ENCODE measurements at regions not wholly inside any gene's neighbourhood (a gene's known extent, or its start where the extent isn't known, plus 50 kb on each side); places are given as distances from the start of the nearest gene placed in this dataset.

DNA sequence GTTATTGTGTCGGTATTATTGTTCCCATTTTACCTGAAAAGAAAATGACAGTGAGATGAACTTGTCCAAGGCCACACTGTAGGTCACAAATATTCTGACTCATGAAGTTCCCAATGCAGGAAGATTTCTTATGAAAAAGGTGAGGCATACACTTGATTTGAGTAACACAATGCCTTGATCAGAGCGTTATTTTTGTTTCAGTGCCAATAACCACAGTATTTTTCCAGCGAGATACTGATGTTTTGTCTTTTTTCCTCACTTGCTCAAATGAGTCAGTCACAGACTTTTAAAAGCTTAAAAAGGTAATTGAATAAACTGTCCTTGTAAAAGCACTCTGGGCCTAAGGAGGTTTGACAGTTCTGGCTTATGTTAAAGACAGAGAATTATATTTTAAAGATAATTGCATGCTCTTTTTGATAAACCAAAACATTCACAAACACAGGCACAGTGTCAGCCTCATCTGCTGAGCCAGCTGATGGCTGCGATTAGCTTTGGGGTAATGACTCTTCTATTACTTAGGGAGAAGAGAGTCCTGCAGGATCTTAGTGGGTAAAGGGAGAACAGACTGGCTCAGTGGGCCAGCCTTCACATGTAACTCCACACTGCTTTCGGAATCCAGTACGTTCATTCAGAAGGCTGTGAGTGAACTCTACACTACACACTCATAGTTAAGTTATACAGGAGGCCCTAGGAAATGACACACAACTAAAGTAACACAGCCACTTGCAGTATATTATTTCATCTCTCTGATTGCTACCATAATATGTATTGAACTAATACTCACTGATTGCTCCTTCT, 165.5 kb upstream of the CD180 start:
- Histone ChIP-seq H3K27ac (ENCODE audit: low read depth in 2 of 2, low read length in 2 of 2) (no peak overlapping the region), H3K36me3 (ENCODE audit: control insufficient read depth in 2 of 3, insufficient read depth in 3 of 3, low read length in 3 of 3) (no peaks in the 10 kb centered on the region), H3K9me3 (ENCODE audit: control insufficient read depth in 2 of 3, insufficient read depth in 1 of 3, low read length in 3 of 3) (no peaks in the 10 kb centered on the region), H3K4me3 (ENCODE audit: low read length in 3 of 3) (no peak overlapping the region), H3K27me3 (ENCODE audit: control insufficient read depth, insufficient read depth, low read length) (no peaks in the 10 kb centered on the region), H3K9ac (ENCODE audit: low read length in 3 of 3) (no peak overlapping the region), H3K4me1 (ENCODE audit: control insufficient read depth in 2 of 3, insufficient read depth in 2 of 3, low read depth in 1 of 3, low read length in 3 of 3) (no peaks in the 10 kb centered on the region)
- TF ChIP-seq, protein P1, sequence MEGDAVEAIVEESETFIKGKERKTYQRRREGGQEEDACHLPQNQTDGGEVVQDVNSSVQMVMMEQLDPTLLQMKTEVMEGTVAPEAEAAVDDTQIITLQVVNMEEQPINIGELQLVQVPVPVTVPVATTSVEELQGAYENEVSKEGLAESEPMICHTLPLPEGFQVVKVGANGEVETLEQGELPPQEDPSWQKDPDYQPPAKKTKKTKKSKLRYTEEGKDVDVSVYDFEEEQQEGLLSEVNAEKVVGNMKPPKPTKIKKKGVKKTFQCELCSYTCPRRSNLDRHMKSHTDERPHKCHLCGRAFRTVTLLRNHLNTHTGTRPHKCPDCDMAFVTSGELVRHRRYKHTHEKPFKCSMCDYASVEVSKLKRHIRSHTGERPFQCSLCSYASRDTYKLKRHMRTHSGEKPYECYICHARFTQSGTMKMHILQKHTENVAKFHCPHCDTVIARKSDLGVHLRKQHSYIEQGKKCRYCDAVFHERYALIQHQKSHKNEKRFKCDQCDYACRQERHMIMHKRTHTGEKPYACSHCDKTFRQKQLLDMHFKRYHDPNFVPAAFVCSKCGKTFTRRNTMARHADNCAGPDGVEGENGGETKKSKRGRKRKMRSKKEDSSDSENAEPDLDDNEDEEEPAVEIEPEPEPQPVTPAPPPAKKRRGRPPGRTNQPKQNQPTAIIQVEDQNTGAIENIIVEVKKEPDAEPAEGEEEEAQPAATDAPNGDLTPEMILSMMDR (IDR thresholded peaks at IDR 0.05; ENCODE audit: borderline replicate concordance, extremely low read depth, insufficient read depth), result no peak
- FAIRE-seq (no peak), DNase-seq (no peak)
- intact Hi-C loops (cut with DNase I), result no loop called here

DNA sequence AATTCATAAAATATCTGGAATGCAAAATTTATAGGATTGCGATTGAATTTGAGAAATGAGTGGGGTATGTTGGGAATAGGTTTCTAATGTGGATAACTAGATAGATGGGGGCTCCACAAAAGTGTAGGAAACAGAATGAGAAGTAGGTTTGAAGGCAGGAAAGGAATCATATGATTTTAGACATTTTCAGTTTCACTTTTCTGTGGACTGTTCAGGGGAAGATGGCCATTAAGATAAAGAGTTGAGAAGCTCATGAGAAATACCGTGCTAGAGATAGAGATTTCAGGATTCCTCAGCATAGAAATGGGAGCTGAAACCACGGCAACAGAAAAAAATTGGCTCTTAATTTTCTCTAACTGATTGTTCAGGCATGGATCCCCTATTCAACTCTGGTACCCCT, 163.4 kb upstream of the CD180 start:
- intact Hi-C loops (cut with DNase I), result no loop called here
- TF ChIP-seq, protein P1 (IDR thresholded peaks at IDR 0.05; ENCODE audit: borderline replicate concordance, extremely low read depth, insufficient read depth), result no peak
- no peak for DNase-seq
- H3K4me1 ChIP-seq (ENCODE audit: control insufficient read depth in 2 of 3, insufficient read depth in 2 of 3, low read depth in 1 of 3, low read length in 3 of 3), result no peaks in the 10 kb centered on the region
- H3K36me3 ChIP-seq (ENCODE audit: control insufficient read depth in 2 of 3, insufficient read depth in 3 of 3, low read length in 3 of 3), result no peaks in the 10 kb centered on the region
- no peak for FAIRE-seq
- no peak overlapping the region for H3K4me3 ChIP-seq (ENCODE audit: low read length in 3 of 3)
- no peaks in the 10 kb centered on the region for H3K27me3 ChIP-seq (ENCODE audit: control insufficient read depth, insufficient read depth, low read length)
- H3K27ac ChIP-seq (ENCODE audit: low read depth in 2 of 2, low read length in 2 of 2), result no peak overlapping the region
- H3K9ac ChIP-seq (ENCODE audit: low read length in 3 of 3), result no peak overlapping the region
- H3K9me3 ChIP-seq (ENCODE audit: control insufficient read depth in 2 of 3, insufficient read depth in 1 of 3, low read length in 3 of 3), result no peaks in the 10 kb centered on the region

DNA sequence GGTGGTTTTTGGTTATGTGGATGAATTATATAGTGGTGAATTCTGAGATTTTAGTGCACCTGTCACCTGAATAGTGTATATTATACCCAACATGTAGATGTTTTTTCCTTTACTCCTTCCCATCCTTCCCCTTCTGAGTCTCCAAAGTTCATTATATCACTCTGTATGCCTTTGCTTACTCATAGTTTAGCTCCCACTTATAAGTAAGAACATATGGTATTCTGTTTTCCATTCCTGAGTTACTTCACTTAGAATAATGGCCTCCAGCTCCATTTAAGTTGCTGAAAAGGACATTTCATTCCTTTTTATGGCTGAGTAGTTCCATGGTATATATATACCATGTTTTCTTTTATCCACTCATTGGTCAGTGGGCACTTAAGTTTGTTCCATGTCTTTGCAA, 161.6 kb upstream of the CD180 start:
- DNase-seq, result no peak
- TF ChIP-seq, protein P1 (IDR thresholded peaks at IDR 0.05; ENCODE audit: borderline replicate concordance, extremely low read depth, insufficient read depth), result no peak
- Histone ChIP-seq H3K9me3 (ENCODE audit: control insufficient read depth in 2 of 3, insufficient read depth in 1 of 3, low read length in 3 of 3) (no peaks in the 10 kb centered on the region), H3K4me3 (ENCODE audit: low read length in 3 of 3) (no peak overlapping the region), H3K27ac (ENCODE audit: low read depth in 2 of 2, low read length in 2 of 2) (no peak overlapping the region), H3K9ac (ENCODE audit: low read length in 3 of 3) (no peak overlapping the region), H3K36me3 (ENCODE audit: control insufficient read depth in 2 of 3, insufficient read depth in 3 of 3, low read length in 3 of 3) (no peaks in the 10 kb centered on the region), H3K4me1 (ENCODE audit: control insufficient read depth in 2 of 3, insufficient read depth in 2 of 3, low read depth in 1 of 3, low read length in 3 of 3) (peaks cover 0 to 4% (median 0%) of the 10 kb centered on the region in 3 donors), H3K27me3 (ENCODE audit: control insufficient read depth, insufficient read depth, low read length) (no peaks in the 10 kb centered on the region)
- no peak for FAIRE-seq
- intact Hi-C loops (cut with DNase I), result no loop called here

All from kidney (tissue), 13 donors.